Caco-2 (cell line): ENCODE measurements at regions not wholly inside any gene's neighbourhood (a gene's known extent, or its start where the extent isn't known, plus 50 kb on each side); places are given as distances from the start of the nearest gene placed in this dataset.
"Not testable (repeated sequence)": the region's sequence is repeated elsewhere in the genome, so short reads cannot be mapped to it uniquely, and the experiment has no call there.

Experiments
- BruUV-seq: library from RNA; stranded (reverse); fragments of 400-500 nt; replicated peaks from 2 replicates; lab custom pipeline; 2021; lab: Mats Ljungman, UMichigan
- CTCF ChIA-PET: fragments of 300-600 bp; sonication (Branson Sonifier 250); formaldehyde crosslinking; loops from one replicate; lab custom pipeline; 2022; ENCODE audit warnings: antibody characterized with exemption; lab: Charles Lee
- POLR2A ChIA-PET: fragments of 300-600 bp; sonication (Branson Sonifier 250); formaldehyde crosslinking; loops from one replicate; lab custom pipeline; 2022; ENCODE audit warnings: antibody characterized with exemption; lab: Charles Lee
- DNase-seq, 2 experiments: peaks; one replicate each; pipeline versions ENCODE4 v3.0.0 to v3.0.0-alpha.2; 2020 to 2022
- H3K27me3 ChIP-seq: replicated peaks from 2 replicates; pipeline ENCODE4 v1.6.0; 2011; ENCODE audit warnings: low read length; ENCODE audit not compliant: control insufficient read depth, insufficient read depth
- H3K36me3 ChIP-seq: 2 replicates; pipeline ENCODE4 v1.5.1; 2011; ENCODE audit warnings: low read length; ENCODE audit not compliant: control insufficient read depth, insufficient read depth
- H3K4me1 ChIP-seq: fragments of 250-450 bp; sonication (Bioruptor Pico); 2 replicates; pipeline ENCODE4 v1.5.1; 2020; ENCODE audit warnings: mild to moderate bottlenecking
- H3K4me3 ChIP-seq: 2 replicates; pipeline ENCODE4 v1.5.1; 2011; ENCODE audit warnings: low read depth, mild to moderate bottlenecking, control low read depth, low read length
- H3K9me3 ChIP-seq: fragments of 250-450 bp; sonication (Bioruptor Pico); 2 replicates; pipeline ENCODE4 v1.5.1; 2020; ENCODE audit warnings: mild to moderate bottlenecking, moderate library complexity
- H3K27ac Mint-ChIP-seq: one replicate; pipeline ENCODE4 v1.8.0; 2022; ENCODE audit warnings: mixed read lengths; ENCODE audit not compliant: unreplicated experiment
- H3K27me3 Mint-ChIP-seq: one replicate; pipeline ENCODE4 v1.8.0; 2022; ENCODE audit warnings: mixed read lengths; ENCODE audit not compliant: insufficient read depth, unreplicated experiment
- H3K36me3 Mint-ChIP-seq: one replicate; pipeline ENCODE4 v1.8.0; 2022; ENCODE audit warnings: mild to moderate bottlenecking, mixed read lengths; ENCODE audit not compliant: insufficient read depth, unreplicated experiment
- H3K4me1 Mint-ChIP-seq: one replicate; pipeline ENCODE4 v1.8.0; 2022; ENCODE audit warnings: low read depth, mixed read lengths; ENCODE audit not compliant: unreplicated experiment
- H3K4me3 Mint-ChIP-seq: one replicate; pipeline ENCODE4 v1.8.0; 2022; ENCODE audit warnings: mild to moderate bottlenecking, moderate library complexity, mixed read lengths; ENCODE audit not compliant: unreplicated experiment
- H3K9me3 Mint-ChIP-seq: one replicate; pipeline ENCODE4 v1.8.0; 2022; ENCODE audit warnings: mixed read lengths; ENCODE audit not compliant: unreplicated experiment
- CTCF ChIP-seq, 2 experiments: fragments of 200-600 bp in 1 of 2; IDR thresholded peaks; 1 replicate in 1 of 2; 2 replicates in 1 of 2; pipeline versions ENCODE4 v1.5.1 to v1.8.0; 2011 to 2022; ENCODE audit warnings: antibody characterized with exemption in 1 of 2, control low read depth in 1 of 2, inconsistent platforms in 1 of 2, low read depth in 1 of 2, low read length in 1 of 2, mild to moderate bottlenecking in 1 of 2, moderate library complexity in 1 of 2; ENCODE audit not compliant: insufficient read depth in 1 of 2, severe bottlenecking in 1 of 2, unreplicated experiment in 1 of 2
- intact Hi-C: fragments of 100-400 bp; cut with micrococcal nuclease; formaldehyde crosslinking; loops from one replicate; pipeline ENCODE4 v1.10.0; 2022; ENCODE audit not compliant: unreplicated experiment

GRCh38 chr10:77726301-77726700 lies 88.7 kb upstream of the KCNMA1 start:
- H3K27me3 Mint-ChIP-seq = no peaks in the 10 kb centered on the region
- no peak for DNase-seq
- peaks cover 20% of the 10 kb centered on the region for H3K4me1 Mint-ChIP-seq
- H3K36me3 ChIP-seq = no peaks in the 10 kb centered on the region
- BruUV-seq = no TSS peak
- no peaks in the 10 kb centered on the region for H3K27me3 ChIP-seq
- no peak overlapping the region for H3K4me3 Mint-ChIP-seq
- POLR2A ChIA-PET = no interaction called here
- no peaks in the 10 kb centered on the region for H3K9me3 ChIP-seq
- peaks cover 29% of the 10 kb centered on the region for H3K4me1 ChIP-seq
- intact Hi-C loops = no loop called here
- no peak overlapping the region for H3K27ac Mint-ChIP-seq
- H3K4me3 ChIP-seq = no peak overlapping the region
- CTCF ChIA-PET = no interaction called here
- no peak for TF ChIP-seq CTCF (IDR thresholded peaks at IDR 0.05; ENCODE audit: insufficient read depth in 1 of 2, low read depth in 1 of 2, low read length in 1 of 2, severe bottlenecking in 1 of 2, unreplicated experiment in 1 of 2)
- no peaks in the 10 kb centered on the region for H3K36me3 Mint-ChIP-seq
- no peaks in the 10 kb centered on the region for H3K9me3 Mint-ChIP-seq

GRCh38 chr10:77724820-77725219 lies 87.2 kb upstream of the KCNMA1 start:
- ChIA-PET CTCF (no interaction called here), POLR2A (no interaction called here)
- no peaks in the 10 kb centered on the region for H3K36me3 Mint-ChIP-seq
- no peaks in the 10 kb centered on the region for H3K9me3 Mint-ChIP-seq
- DNase-seq = no peak
- Histone ChIP-seq H3K27me3 (no peaks in the 10 kb centered on the region), H3K9me3 (no peaks in the 10 kb centered on the region), H3K36me3 (no peaks in the 10 kb centered on the region; the same call in 1 of the 2 replicates), H3K4me1 (peaks cover 29% of the 10 kb centered on the region), H3K4me3 (no peak overlapping the region)
- H3K4me3 Mint-ChIP-seq = no peak overlapping the region
- intact Hi-C loops = no loop called here
- BruUV-seq = no TSS peak
- H3K4me1 Mint-ChIP-seq = peaks cover 20% of the 10 kb centered on the region
- TF ChIP-seq CTCF (IDR thresholded peaks at IDR 0.05; ENCODE audit: insufficient read depth in 1 of 2, low read depth in 1 of 2, low read length in 1 of 2, severe bottlenecking in 1 of 2, unreplicated experiment in 1 of 2) = no peak
- H3K27me3 Mint-ChIP-seq = no peaks in the 10 kb centered on the region
- H3K27ac Mint-ChIP-seq = no peak overlapping the region

- peaks cover 29% of the 10 kb centered on the region for H3K4me1 ChIP-seq
- H3K36me3 Mint-ChIP-seq = no peaks in the 10 kb centered on the region
- H3K9me3 ChIP-seq = no peaks in the 10 kb centered on the region
- H3K4me3 Mint-ChIP-seq = no peak overlapping the region
- no peak for DNase-seq
- no peak overlapping the region for H3K4me3 ChIP-seq
- H3K4me1 Mint-ChIP-seq = peaks cover 20% of the 10 kb centered on the region
- TF ChIP-seq CTCF (IDR thresholded peaks at IDR 0.05; ENCODE audit: insufficient read depth in 1 of 2, low read depth in 1 of 2, low read length in 1 of 2, severe bottlenecking in 1 of 2, unreplicated experiment in 1 of 2) = no peak
- no peaks in the 10 kb centered on the region; the same call in 1 of the 2 replicates for H3K36me3 ChIP-seq
- no peaks in the 10 kb centered on the region for H3K27me3 ChIP-seq
- intact Hi-C loops = no loop called here
- CTCF ChIA-PET = interaction anchor here (1.1 to 1.8 kb wide), 3 partner anchors 12 to 40 kb away, joined by 3 to 7 read pairs (median 5); no protein-coding TSS in a partner anchor
- no peaks in the 10 kb centered on the region for H3K9me3 Mint-ChIP-seq
- no TSS peak for BruUV-seq
- POLR2A ChIA-PET = no interaction called here
- no peak overlapping the region for H3K27ac Mint-ChIP-seq
- H3K27me3 Mint-ChIP-seq = no peaks in the 10 kb centered on the region
These were observed 85.8 kb upstream of the KCNMA1 start for GRCh38 chr10:77723376-77723775.

GRCh38 chr10:77722956-77723355 lies 85.3 kb upstream of the KCNMA1 start:
- H3K4me1 ChIP-seq = peaks cover 29% of the 10 kb centered on the region
- CTCF ChIA-PET = interaction anchor here (1.1 to 1.8 kb wide), 3 partner anchors 11 to 41 kb away, joined by 3 to 7 read pairs (median 5); no protein-coding TSS in a partner anchor
- H3K9me3 Mint-ChIP-seq, H3K27me3 ChIP-seq, H3K27me3 Mint-ChIP-seq, intact Hi-C loops, H3K36me3 ChIP-seq, H3K36me3 Mint-ChIP-seq, H3K27ac Mint-ChIP-seq, H3K9me3 ChIP-seq, BruUV-seq, POLR2A ChIA-PET, H3K4me3 Mint-ChIP-seq, H3K4me3 ChIP-seq: not testable (repeated sequence)
- DNase-seq = peak; percentile 57 to 65
- H3K4me1 Mint-ChIP-seq = peaks cover 20% of the 10 kb centered on the region
